Trophoblast cell (in vitro differentiated cells and primary cell): ENCODE measurements at regions not wholly inside any gene's neighbourhood (a gene's known extent, or its start where the extent isn't known, plus 50 kb on each side); places are given as distances from the start of the nearest gene placed in this dataset.

Experiments
- DNase-seq, 2 donors: peaks; one replicate each; pipeline ENCODE4 v3.0.0-alpha.2; 2016
- H2AFZ ChIP-seq: 2 replicates; pipeline ENCODE4 v1.6.1; 2013; ENCODE audit warnings: low read length, moderate library complexity, mild to moderate bottlenecking; ENCODE audit not compliant: insufficient read depth, poor library complexity
- H2AK5ac ChIP-seq: 2 replicates; pipeline ENCODE4 v1.6.1; 2013; ENCODE audit warnings: mild to moderate bottlenecking, low read length
- H2BK120ac ChIP-seq: 2 replicates; pipeline ENCODE4 v1.6.1; 2013; ENCODE audit warnings: low read length, mild to moderate bottlenecking, moderate library complexity; ENCODE audit not compliant: insufficient read depth, poor library complexity
- H2BK12ac ChIP-seq: 2 replicates; pipeline ENCODE4 v1.6.1; 2013; ENCODE audit warnings: mild to moderate bottlenecking, low read length, moderate library complexity
- H2BK5ac ChIP-seq: 2 replicates; pipeline ENCODE4 v1.6.1; 2013; ENCODE audit warnings: low read length, low read depth, moderate library complexity, mild to moderate bottlenecking; ENCODE audit not compliant: poor library complexity
- H3K14ac ChIP-seq: 2 replicates; pipeline ENCODE4 v1.6.1; 2013; ENCODE audit warnings: mild to moderate bottlenecking, low read length
- H3K18ac ChIP-seq: 2 replicates; pipeline ENCODE4 v1.6.1; 2013; ENCODE audit warnings: mild to moderate bottlenecking, low read length
- H3K23ac ChIP-seq: 2 replicates; pipeline ENCODE4 v1.6.1; 2013; ENCODE audit warnings: low read length
- H3K27ac ChIP-seq: 2 replicates; pipeline ENCODE4 v1.5.1; 2013; ENCODE audit warnings: low read depth, mild to moderate bottlenecking, inconsistent platforms, low read length, moderate library complexity
- H3K27me3 ChIP-seq: 2 replicates; pipeline ENCODE4 v1.6.1; 2013; ENCODE audit warnings: inconsistent platforms, mild to moderate bottlenecking, low read length, moderate library complexity; ENCODE audit not compliant: insufficient read depth
- H3K36me3 ChIP-seq, 2 experiments: 1 replicate in 1 of 2; 2 replicates in 1 of 2; pipeline ENCODE4 v1.6.1; 2013; ENCODE audit warnings: low read length in 2 of 2, mild to moderate bottlenecking in 2 of 2, moderate library complexity in 1 of 2; ENCODE audit not compliant: insufficient read depth in 2 of 2, control insufficient read depth in 1 of 2
- H3K4ac ChIP-seq: 2 replicates; pipeline ENCODE4 v1.6.1; 2013; ENCODE audit warnings: low read depth, mild to moderate bottlenecking, low read length, moderate library complexity
- H3K4me1 ChIP-seq, 2 experiments: 1 replicate in 1 of 2; 2 replicates in 1 of 2; pipeline ENCODE4 v1.6.1; 2013; ENCODE audit warnings: low read length in 2 of 2, mild to moderate bottlenecking in 2 of 2, moderate library complexity in 1 of 2; ENCODE audit not compliant: insufficient read depth in 2 of 2, control insufficient read depth in 1 of 2
- H3K4me2 ChIP-seq: 2 replicates; pipeline ENCODE4 v1.6.1; 2013; ENCODE audit warnings: inconsistent platforms, mild to moderate bottlenecking, low read length, moderate library complexity
- H3K4me3 ChIP-seq: 2 replicates; pipeline ENCODE4 v1.5.1; 2013; ENCODE audit warnings: mild to moderate bottlenecking, low read depth, low read length, inconsistent platforms
- H3K79me1 ChIP-seq: one replicate; pipeline ENCODE4 v1.6.1; 2013; ENCODE audit warnings: low read length
- H3K79me2 ChIP-seq: 2 replicates; pipeline ENCODE4 v1.6.1; 2013; ENCODE audit warnings: low read length, mild to moderate bottlenecking; ENCODE audit not compliant: control insufficient read depth, insufficient read depth, poor library complexity
- H3K9ac ChIP-seq: 2 replicates; pipeline ENCODE4 v1.6.1; 2013; ENCODE audit warnings: mild to moderate bottlenecking, low read length
- H3K9me3 ChIP-seq: 2 replicates; pipeline ENCODE4 v1.6.1; 2013; ENCODE audit warnings: low read depth, mild to moderate bottlenecking, control low read depth, inconsistent platforms, low read length; ENCODE audit not compliant: insufficient read depth
- H4K12ac ChIP-seq: 2 replicates; pipeline ENCODE4 v1.6.1; 2013; ENCODE audit warnings: low read depth, mild to moderate bottlenecking, low read length, moderate library complexity
- H4K8ac ChIP-seq: 2 replicates; pipeline ENCODE4 v1.6.1; 2013; ENCODE audit warnings: low read depth, mild to moderate bottlenecking, low read length, moderate library complexity
- H4K91ac ChIP-seq: one replicate; pipeline ENCODE4 v1.6.1; 2013; ENCODE audit warnings: low read depth, mild to moderate bottlenecking, low read length, moderate library complexity
- WGBS: extraction: QIAGEN DNeasy Blood & Tissue Kit; methylation state at CpG from one replicate; pipeline ENCODE4 v1.1.7; 2013; ENCODE audit warnings: missing lambda C conversion rate; ENCODE audit not compliant: insufficient read length, insufficient coverage; ENCODE audit errors: extremely low coverage; 5-methylcytosine and 5-hydroxymethylcytosine counted together

GRCh38 chrX:1778817-1779216 is 164.0 kb downstream of the ASMT start:
- Histone ChIP-seq H2BK5ac (no peak overlapping the region), H3K4me3 (no peak overlapping the region), H3K4ac (no peak overlapping the region), H3K36me3 (no peaks in the 10 kb centered on the region), H2BK12ac (no peak overlapping the region), H3K4me2 (no peak overlapping the region), H2AK5ac (no peak overlapping the region), H3K27me3 (no peaks in the 10 kb centered on the region), H3K14ac (no peak overlapping the region), H3K79me2 (no peaks in the 10 kb centered on the region), H3K9ac (no peak overlapping the region), H3K79me1 (no peaks in the 10 kb centered on the region), H3K27ac (no peak overlapping the region), H3K18ac (no peak overlapping the region), H3K4me1 (no peaks in the 10 kb centered on the region), H2BK120ac (no peak overlapping the region), H2AFZ (no peak overlapping the region), H4K12ac (no peak overlapping the region), H3K9me3 (no peaks in the 10 kb centered on the region), H4K8ac (no peak overlapping the region), H3K23ac (no peak overlapping the region), H4K91ac (no peak overlapping the region)
- whole genome bisulfite sequencing: no CpG with 5 or more reads among the region's 4 CpGs
- no peak for DNase-seq

- Histone ChIP-seq H3K79me2 (no peaks in the 10 kb centered on the region), H3K27ac (no peak overlapping the region), H2AFZ (no peak overlapping the region), H4K8ac (no peak overlapping the region), H4K12ac (no peak overlapping the region), H3K4me2 (no peak overlapping the region), H3K36me3 (no peaks in the 10 kb centered on the region), H4K91ac (no peak overlapping the region), H2BK5ac (no peak overlapping the region), H3K4ac (no peak overlapping the region), H3K14ac (no peak overlapping the region), H2BK12ac (no peak overlapping the region), H3K18ac (no peak overlapping the region), H3K9me3 (no peaks in the 10 kb centered on the region), H3K27me3 (no peaks in the 10 kb centered on the region), H3K4me1 (no peaks in the 10 kb centered on the region), H3K23ac (no peak overlapping the region), H2BK120ac (no peak overlapping the region), H2AK5ac (no peak overlapping the region), H3K4me3 (no peak overlapping the region), H3K79me1 (no peaks in the 10 kb centered on the region), H3K9ac (no peak overlapping the region)
- WGBS: no CpG with 5 or more reads among the region's 6 CpGs
- no peak for DNase-seq
These were observed 164.8 kb downstream of the ASMT start for GRCh38 chrX:1779626-1780025.

GRCh38 chrX:1781766-1782165 is 166.9 kb downstream of the ASMT start:
- Histone ChIP-seq H3K9ac (peak overlapping the region; percentile 38), H2BK5ac (no peak overlapping the region), H3K23ac (no peak overlapping the region), H3K4ac (no peak overlapping the region), H3K36me3 (no peaks in the 10 kb centered on the region), H3K4me3 (no peak overlapping the region), H3K27me3 (no peaks in the 10 kb centered on the region), H4K12ac (no peak overlapping the region), H3K4me2 (no peak overlapping the region), H3K79me2 (no peaks in the 10 kb centered on the region), H4K91ac (no peak overlapping the region), H3K9me3 (no peaks in the 10 kb centered on the region), H3K4me1 (no peaks in the 10 kb centered on the region), H2BK120ac (no peak overlapping the region), H3K14ac (no peak overlapping the region), H2BK12ac (no peak overlapping the region), H2AK5ac (no peak overlapping the region), H3K18ac (no peak overlapping the region), H3K79me1 (no peaks in the 10 kb centered on the region), H2AFZ (no peak overlapping the region), H3K27ac (no peak overlapping the region), H4K8ac (no peak overlapping the region)
- DNase-seq: no peak
- WGBS: no CpG with 5 or more reads among the region's 11 CpGs

- Histone ChIP-seq H3K27me3 (no peaks in the 10 kb centered on the region), H3K79me2 (no peaks in the 10 kb centered on the region), H3K4me2 (no peak overlapping the region), H3K79me1 (no peaks in the 10 kb centered on the region), H4K12ac (no peak overlapping the region), H3K23ac (no peak overlapping the region), H2AK5ac (no peak overlapping the region), H2AFZ (no peak overlapping the region), H4K8ac (no peak overlapping the region), H2BK120ac (no peak overlapping the region), H2BK12ac (no peak overlapping the region), H3K4ac (no peak overlapping the region), H3K9me3 (peaks cover 5% of the 10 kb centered on the region), H3K4me3 (no peak overlapping the region), H4K91ac (no peak overlapping the region), H3K18ac (no peak overlapping the region), H3K9ac (no peak overlapping the region), H3K27ac (no peak overlapping the region), H3K4me1 (peaks cover 0 to 7% of the 10 kb centered on the region in 2 experiments), H2BK5ac (no peak overlapping the region), H3K36me3 (no peaks in the 10 kb centered on the region), H3K14ac (no peak overlapping the region)
- WGBS: no CpG with 5 or more reads among the region's 3 CpGs
- no peak for DNase-seq
These were observed 169.9 kb downstream of the ASMT start for GRCh38 chrX:1784773-1785172.
